Ishikawa (cell line): ENCODE measurements at regions not wholly inside any gene's neighbourhood (a gene's known extent, or its start where the extent isn't known, plus 50 kb on each side); places are given as distances from the start of the nearest gene placed in this dataset.

ENCODE experiments used
- CEBPB ChIP-seq: IDR thresholded peaks from 2 replicates; pipeline ENCODE4 v1.6.1; 2012
- CREB1 ChIP-seq: IDR thresholded peaks from 2 replicates; pipeline ENCODE4 v1.6.1; 2012; ENCODE audit warnings: low read depth
- EGR1 ChIP-seq: IDR thresholded peaks from 2 replicates; pipeline ENCODE4 v1.6.1; 2012
- EP300 ChIP-seq: IDR thresholded peaks from 2 replicates; pipeline ENCODE4 v1.6.1; 2012; ENCODE audit warnings: borderline replicate concordance
- FOXM1 ChIP-seq: IDR thresholded peaks from 2 replicates; pipeline ENCODE4 v1.6.1; 2012; ENCODE audit warnings: low read depth, borderline replicate concordance
- NFIC ChIP-seq: IDR thresholded peaks from 2 replicates; pipeline ENCODE4 v1.6.1; 2012
- RAD21 ChIP-seq: IDR thresholded peaks from 2 replicates; pipeline ENCODE4 v1.6.1; 2012; ENCODE audit warnings: low read depth
- TAF1 ChIP-seq: IDR thresholded peaks from 2 replicates; pipeline ENCODE4 v1.6.1; 2012; ENCODE audit warnings: low read depth, mild to moderate bottlenecking
- TCF12 ChIP-seq: IDR thresholded peaks from 2 replicates; pipeline ENCODE4 v1.6.1; 2012; ENCODE audit warnings: low read depth
- TEAD4 ChIP-seq: IDR thresholded peaks from 2 replicates; pipeline ENCODE4 v1.6.1; 2012
- YY1 ChIP-seq: IDR thresholded peaks from 2 replicates; pipeline ENCODE4 v1.6.1; 2012; ENCODE audit warnings: low read depth
- ZBTB7A ChIP-seq: IDR thresholded peaks from 2 replicates; pipeline ENCODE4 v1.6.1; 2012; ENCODE audit warnings: low read depth
- TF ChIP-seq, protein P1 (sequence below): IDR thresholded peaks from 2 replicates; pipeline ENCODE4 v1.6.1; 2012
- TF ChIP-seq, protein P2 (sequence below): IDR thresholded peaks from 2 replicates; pipeline ENCODE4 v1.6.1; 2012
- TF ChIP-seq, protein P3 (sequence below): IDR thresholded peaks from 2 replicates; pipeline ENCODE4 v1.6.1; 2012; ENCODE audit warnings: low read depth, mild to moderate bottlenecking

DNA sequence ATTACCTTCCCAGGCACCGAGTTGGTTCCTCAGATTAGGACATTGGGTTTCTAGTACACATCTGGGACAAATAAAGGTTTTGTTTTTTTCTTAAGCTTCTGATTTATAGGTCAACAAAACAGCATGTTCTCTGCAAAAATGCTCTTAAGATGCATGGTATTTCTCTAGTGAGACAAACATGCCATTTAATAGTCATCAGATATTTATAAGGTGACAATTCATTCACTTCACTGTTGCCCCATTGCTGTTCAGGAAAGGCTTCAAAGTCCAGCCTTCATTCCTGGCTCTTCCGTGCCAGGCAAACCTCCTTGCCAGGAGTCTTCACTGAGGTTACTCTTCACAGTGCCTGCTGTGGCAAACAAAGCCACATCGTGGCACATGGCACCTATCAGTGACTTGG is 156.3 kb upstream of the FNDC3A start:
- TF ChIP-seq ZBTB7A, result no peak
- no peak for TF ChIP-seq TAF1
- no peak for TF ChIP-seq TEAD4
- TF ChIP-seq YY1, result no peak
- no peak for TF ChIP-seq RAD21
- no peak for TF ChIP-seq EGR1

DNA sequence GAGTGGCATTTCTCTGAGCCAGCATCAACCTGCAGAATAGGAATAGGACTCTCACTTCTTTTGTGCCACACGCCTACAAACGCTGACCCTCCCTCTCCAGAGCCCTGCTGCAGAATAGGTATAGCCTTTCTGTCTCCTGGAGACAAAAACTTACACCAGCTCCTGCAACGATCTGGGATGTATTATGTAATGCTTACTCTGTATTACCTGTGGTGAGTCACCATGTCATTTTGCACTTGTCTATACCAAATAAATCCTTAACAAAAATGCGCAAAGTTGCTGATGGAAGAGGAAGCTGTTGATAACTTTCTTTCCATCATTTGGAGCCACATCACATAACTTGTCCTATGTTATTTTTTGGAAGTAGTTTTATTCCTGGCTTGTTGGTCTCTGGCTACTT is 155.8 kb upstream of the FNDC3A start:
- no peak for TF ChIP-seq EP300
- TF ChIP-seq, protein P1, sequence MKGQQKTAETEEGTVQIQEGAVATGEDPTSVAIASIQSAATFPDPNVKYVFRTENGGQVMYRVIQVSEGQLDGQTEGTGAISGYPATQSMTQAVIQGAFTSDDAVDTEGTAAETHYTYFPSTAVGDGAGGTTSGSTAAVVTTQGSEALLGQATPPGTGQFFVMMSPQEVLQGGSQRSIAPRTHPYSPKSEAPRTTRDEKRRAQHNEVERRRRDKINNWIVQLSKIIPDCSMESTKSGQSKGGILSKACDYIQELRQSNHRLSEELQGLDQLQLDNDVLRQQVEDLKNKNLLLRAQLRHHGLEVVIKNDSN, result no peak
- no peak for TF ChIP-seq RAD21
- TF ChIP-seq CREB1, result no peak
- no peak for TF ChIP-seq YY1
- TF ChIP-seq, protein P2, sequence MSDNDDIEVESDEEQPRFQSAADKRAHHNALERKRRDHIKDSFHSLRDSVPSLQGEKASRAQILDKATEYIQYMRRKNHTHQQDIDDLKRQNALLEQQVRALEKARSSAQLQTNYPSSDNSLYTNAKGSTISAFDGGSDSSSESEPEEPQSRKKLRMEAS, result no peak
- no peak for TF ChIP-seq EGR1
- TF ChIP-seq CEBPB, result no peak
- no peak for TF ChIP-seq ZBTB7A
- no peak for TF ChIP-seq FOXM1
- no peak for TF ChIP-seq NFIC

DNA sequence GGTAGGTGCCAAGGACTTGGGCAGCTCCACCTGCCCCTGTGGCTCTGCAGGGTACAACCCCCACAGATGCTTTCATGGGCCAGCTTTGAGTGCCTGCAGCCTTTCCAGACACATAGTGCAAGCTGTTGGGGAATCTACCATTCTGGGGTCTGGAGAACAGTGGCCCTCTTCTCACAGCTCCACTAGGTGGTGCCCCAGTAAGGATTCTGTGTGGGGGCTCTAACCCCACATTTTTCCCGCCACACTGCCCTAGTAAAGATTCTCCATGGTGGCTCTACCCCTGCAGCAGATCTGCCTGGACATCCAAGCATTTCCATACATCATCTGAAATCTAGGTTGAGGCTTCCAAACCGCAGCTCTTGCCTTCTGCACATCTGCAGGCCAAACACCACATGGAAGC is 149.7 kb upstream of the FNDC3A start:
- TF ChIP-seq, protein P3, sequence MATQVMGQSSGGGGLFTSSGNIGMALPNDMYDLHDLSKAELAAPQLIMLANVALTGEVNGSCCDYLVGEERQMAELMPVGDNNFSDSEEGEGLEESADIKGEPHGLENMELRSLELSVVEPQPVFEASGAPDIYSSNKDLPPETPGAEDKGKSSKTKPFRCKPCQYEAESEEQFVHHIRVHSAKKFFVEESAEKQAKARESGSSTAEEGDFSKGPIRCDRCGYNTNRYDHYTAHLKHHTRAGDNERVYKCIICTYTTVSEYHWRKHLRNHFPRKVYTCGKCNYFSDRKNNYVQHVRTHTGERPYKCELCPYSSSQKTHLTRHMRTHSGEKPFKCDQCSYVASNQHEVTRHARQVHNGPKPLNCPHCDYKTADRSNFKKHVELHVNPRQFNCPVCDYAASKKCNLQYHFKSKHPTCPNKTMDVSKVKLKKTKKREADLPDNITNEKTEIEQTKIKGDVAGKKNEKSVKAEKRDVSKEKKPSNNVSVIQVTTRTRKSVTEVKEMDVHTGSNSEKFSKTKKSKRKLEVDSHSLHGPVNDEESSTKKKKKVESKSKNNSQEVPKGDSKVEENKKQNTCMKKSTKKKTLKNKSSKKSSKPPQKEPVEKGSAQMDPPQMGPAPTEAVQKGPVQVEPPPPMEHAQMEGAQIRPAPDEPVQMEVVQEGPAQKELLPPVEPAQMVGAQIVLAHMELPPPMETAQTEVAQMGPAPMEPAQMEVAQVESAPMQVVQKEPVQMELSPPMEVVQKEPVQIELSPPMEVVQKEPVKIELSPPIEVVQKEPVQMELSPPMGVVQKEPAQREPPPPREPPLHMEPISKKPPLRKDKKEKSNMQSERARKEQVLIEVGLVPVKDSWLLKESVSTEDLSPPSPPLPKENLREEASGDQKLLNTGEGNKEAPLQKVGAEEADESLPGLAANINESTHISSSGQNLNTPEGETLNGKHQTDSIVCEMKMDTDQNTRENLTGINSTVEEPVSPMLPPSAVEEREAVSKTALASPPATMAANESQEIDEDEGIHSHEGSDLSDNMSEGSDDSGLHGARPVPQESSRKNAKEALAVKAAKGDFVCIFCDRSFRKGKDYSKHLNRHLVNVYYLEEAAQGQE, result no peak
- TF ChIP-seq, protein P2, result no peak
- TF ChIP-seq RAD21, result no peak
- no peak for TF ChIP-seq TCF12

DNA sequence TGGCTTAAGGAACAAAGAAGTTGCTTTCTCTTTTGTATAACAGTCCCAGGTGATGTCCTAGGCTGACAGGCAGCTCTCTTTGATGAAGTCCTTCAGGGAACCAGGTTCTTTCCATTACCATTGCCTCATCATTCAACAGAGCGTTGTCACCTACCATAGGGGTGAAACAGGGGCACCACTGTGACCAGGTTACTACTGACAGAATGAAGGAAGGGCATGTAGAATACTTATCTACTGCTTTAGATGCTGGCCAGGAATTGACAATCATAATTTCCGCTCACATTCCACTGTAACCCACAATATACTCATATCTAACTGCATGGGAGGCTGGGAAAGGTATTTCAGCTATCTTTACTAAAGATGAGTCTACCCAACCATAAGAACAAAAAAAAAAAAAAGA is 148.0 kb upstream of the FNDC3A start:
- TF ChIP-seq FOXM1 (no peak), TEAD4 (no peak), TAF1 (no peak), CREB1 (no peak), ZBTB7A (no peak), NFIC (no peak)
- TF ChIP-seq, protein P2, result no peak
- TF ChIP-seq, protein P1, result no peak

DNA sequence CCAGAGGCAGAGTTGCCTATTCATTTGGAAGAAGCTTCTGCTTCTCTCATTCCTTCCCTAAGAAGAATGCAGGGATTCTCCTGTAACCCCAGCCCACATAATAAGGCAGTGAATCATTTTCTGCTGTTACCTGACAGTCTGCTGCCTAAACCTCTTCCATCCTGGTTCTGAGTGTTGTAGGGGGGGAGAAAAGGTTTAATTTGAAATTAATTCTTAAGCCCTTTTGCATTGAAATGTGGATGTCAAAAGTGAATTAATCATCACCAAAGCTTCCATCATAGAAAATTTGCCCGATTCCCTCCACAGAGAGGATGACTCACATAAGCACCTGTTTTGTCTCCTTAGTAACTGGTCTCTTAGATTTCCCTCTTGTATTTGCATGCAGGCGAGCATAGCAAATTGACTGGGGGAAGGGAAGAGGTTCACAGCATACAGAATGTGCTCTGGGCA is 146.7 kb upstream of the FNDC3A start:
- no peak for TF ChIP-seq CEBPB
- TF ChIP-seq NFIC, result no peak
- TF ChIP-seq EP300, result no peak

DNA sequence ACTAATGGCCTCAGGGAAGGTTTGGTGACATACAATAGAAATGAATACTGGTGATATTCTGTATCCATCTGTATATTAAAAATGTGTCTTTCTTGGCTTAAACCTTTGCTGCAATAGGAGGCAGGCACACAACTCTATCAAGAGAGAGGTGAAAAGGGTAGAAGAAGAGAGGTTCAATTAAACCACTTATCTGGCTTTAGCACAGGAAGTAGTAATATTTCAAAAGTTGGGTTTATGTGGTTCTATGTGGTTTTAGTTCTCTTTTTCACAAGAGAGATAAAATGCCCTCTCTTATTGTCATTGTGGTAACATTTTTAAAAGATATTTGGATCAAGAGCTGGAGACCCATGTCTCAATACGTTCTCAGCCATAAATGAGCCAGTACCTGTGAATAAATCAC is 146.2 kb upstream of the FNDC3A start:
- TF ChIP-seq NFIC, result no peak
- TF ChIP-seq FOXM1, result no peak
- TF ChIP-seq ZBTB7A, result no peak
- TF ChIP-seq TCF12, result no peak
- no peak for TF ChIP-seq RAD21
- TF ChIP-seq, protein P1, result no peak
- TF ChIP-seq YY1, result no peak
- TF ChIP-seq CREB1, result no peak
- no peak for TF ChIP-seq TEAD4
- TF ChIP-seq, protein P3, result no peak
- no peak for TF ChIP-seq CEBPB
- TF ChIP-seq, protein P2, result no peak
- TF ChIP-seq EP300, result no peak
- no peak for TF ChIP-seq EGR1
- no peak for TF ChIP-seq TAF1
